HUES48 (cell line): ENCODE measurements at regions not wholly inside any gene's neighbourhood (a gene's known extent, or its start where the extent isn't known, plus 50 kb on each side); places are given as distances from the start of the nearest gene placed in this dataset.
"Not testable (repeated sequence)": the region's sequence is repeated elsewhere in the genome, so short reads cannot be mapped to it uniquely, and the experiment has no call there.

Experiments
- H3K27ac ChIP-seq: one replicate; pipeline ENCODE4 v1.7.0; 2013; ENCODE audit warnings: low read depth, low read length, inconsistent platforms
- H3K27me3 ChIP-seq: 2 replicates; pipeline ENCODE4 v1.6.1; 2013; ENCODE audit warnings: mild to moderate bottlenecking, low read length; ENCODE audit not compliant: control insufficient read depth, insufficient read depth
- H3K36me3 ChIP-seq: 2 replicates; pipeline ENCODE4 v1.6.1; 2013; ENCODE audit warnings: low read length; ENCODE audit not compliant: control insufficient read depth, insufficient read depth
- H3K4me1 ChIP-seq: 2 replicates; pipeline ENCODE4 v1.6.1; 2013; ENCODE audit warnings: mild to moderate bottlenecking, low read length; ENCODE audit not compliant: control insufficient read depth, insufficient read depth
- H3K4me3 ChIP-seq: 2 replicates; pipeline ENCODE4 v1.5.1; 2013; ENCODE audit warnings: mild to moderate bottlenecking, low read depth, low read length
- H3K9ac ChIP-seq: 2 replicates; pipeline ENCODE4 v1.6.1; 2013; ENCODE audit warnings: mild to moderate bottlenecking, low read depth, low read length, moderate library complexity
- H3K9me3 ChIP-seq: 2 replicates; pipeline ENCODE4 v1.6.1; 2013; ENCODE audit warnings: low read length; ENCODE audit not compliant: control insufficient read depth, insufficient read depth

DNA sequence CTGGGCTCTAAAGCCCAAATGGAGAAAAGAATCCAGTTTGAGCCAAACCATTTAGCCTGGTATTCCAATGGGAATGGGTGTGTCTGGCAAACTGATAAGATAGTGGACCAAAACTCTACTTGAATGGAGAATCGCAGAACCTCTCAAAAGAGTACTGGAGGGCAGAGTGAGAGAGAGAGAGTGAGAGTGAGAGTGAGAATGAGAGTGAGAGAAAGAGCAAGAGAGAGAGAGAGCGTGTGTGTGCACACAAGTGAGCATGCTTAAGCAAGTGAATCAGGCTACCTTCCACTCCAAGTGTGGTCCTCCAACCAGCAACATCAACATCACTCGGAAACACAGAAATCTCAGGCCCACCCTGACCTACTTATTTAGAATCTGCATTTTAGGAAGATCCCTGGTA is 58.8 kb downstream of the UQCRFS1 start:
- no peak overlapping the region for H3K27ac ChIP-seq
- no peaks in the 10 kb centered on the region for H3K27me3 ChIP-seq
- H3K36me3 ChIP-seq: no peaks in the 10 kb centered on the region
- no peak overlapping the region for H3K4me3 ChIP-seq
- 0 out of 2 replicates have a peak, but pooled peaks cover 2% of the 10 kb centered on the region for H3K9me3 ChIP-seq
- no peak overlapping the region for H3K9ac ChIP-seq
- H3K4me1 ChIP-seq: no peaks in the 10 kb centered on the region

- Histone ChIP-seq H3K36me3 (no peaks in the 10 kb centered on the region), H3K27ac (no peak overlapping the region), H3K4me3 (no peak overlapping the region), H3K9ac (no peak overlapping the region), H3K27me3 (no peaks in the 10 kb centered on the region; the same call in 1 of the 2 replicates), H3K9me3 (0 out of 2 replicates have a peak, but pooled peaks cover 2% of the 10 kb centered on the region), H3K4me1 (no peaks in the 10 kb centered on the region)
These were observed 67.2 kb downstream of the UQCRFS1 start for GRCh38 chr19:29145756-29146155.

DNA sequence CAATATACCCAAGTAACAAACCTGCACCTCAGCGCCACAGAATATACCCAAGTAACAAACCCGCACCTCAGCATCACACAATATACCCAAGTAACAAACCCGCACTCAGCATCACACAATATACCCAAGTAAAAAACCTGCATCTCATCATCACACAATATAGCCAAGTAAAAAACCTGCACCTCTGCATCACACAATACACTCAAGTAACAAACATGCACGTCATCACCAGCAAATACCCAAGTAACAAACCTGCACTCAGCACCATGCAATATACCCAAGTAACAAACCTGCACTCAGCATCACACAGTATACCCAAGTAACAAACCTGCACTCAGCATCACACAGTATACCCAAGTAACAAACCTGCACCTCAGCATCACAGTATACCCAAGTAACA is 69.8 kb downstream of the UQCRFS1 start:
- Histone ChIP-seq H3K9me3 (peaks cover 24% of the 10 kb centered on the region), H3K9ac (no peak overlapping the region), H3K27ac (no peak overlapping the region), H3K4me1 (no peaks in the 10 kb centered on the region), H3K4me3 (no peak overlapping the region), H3K27me3 (no peaks in the 10 kb centered on the region; the same call in 1 of the 2 replicates), H3K36me3 (no peaks in the 10 kb centered on the region)

GRCh38 chr19:29139227-29139626 is 73.7 kb downstream of the UQCRFS1 start:
- no peak overlapping the region for H3K4me3 ChIP-seq
- H3K4me1 ChIP-seq: no peaks in the 10 kb centered on the region
- H3K27me3 ChIP-seq: no peaks in the 10 kb centered on the region
- H3K9me3 ChIP-seq: peaks cover 24% of the 10 kb centered on the region
- H3K9ac ChIP-seq: no peak overlapping the region
- no peaks in the 10 kb centered on the region for H3K36me3 ChIP-seq
- H3K27ac ChIP-seq: no peak overlapping the region

- peaks cover 24% of the 10 kb centered on the region for H3K9me3 ChIP-seq
- not testable (repeated sequence) for H3K27me3 ChIP-seq, H3K4me1 ChIP-seq, H3K36me3 ChIP-seq, H3K9ac ChIP-seq, H3K4me3 ChIP-seq, H3K27ac ChIP-seq
These were observed 74.7 kb downstream of the UQCRFS1 start for GRCh38 chr19:29138206-29138605.

DNA sequence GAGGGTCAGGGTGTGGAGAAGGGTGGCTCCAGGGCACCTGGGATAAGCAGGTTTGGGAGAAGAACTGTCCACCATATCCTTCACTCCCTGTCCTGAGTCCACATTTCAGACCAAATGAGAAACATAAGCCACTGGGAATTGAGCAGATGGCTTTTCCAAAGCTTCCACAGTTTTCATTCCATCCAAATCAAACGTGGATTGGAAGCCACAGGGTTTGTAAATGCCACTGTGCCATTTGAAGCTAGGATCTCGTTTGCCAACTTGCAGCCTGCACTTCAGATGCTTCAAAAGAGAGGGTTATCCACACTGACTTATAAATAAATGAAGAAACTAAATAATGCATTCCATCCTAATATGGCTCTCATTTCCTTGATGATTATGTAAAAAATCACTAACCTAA is 81.5 kb downstream of the UQCRFS1 start:
- H3K9me3 ChIP-seq: peaks cover 28% of the 10 kb centered on the region
- no peaks in the 10 kb centered on the region for H3K4me1 ChIP-seq
- no peak overlapping the region for H3K4me3 ChIP-seq
- H3K9ac ChIP-seq: no peak overlapping the region
- no peaks in the 10 kb centered on the region for H3K36me3 ChIP-seq
- no peaks in the 10 kb centered on the region for H3K27me3 ChIP-seq
- no peak overlapping the region for H3K27ac ChIP-seq

GRCh38 chr19:29129148-29129547 is 83.8 kb downstream of the UQCRFS1 start:
- Histone ChIP-seq H3K9me3 (peaks cover 33% of the 10 kb centered on the region), H3K4me3 (no peak overlapping the region), H3K36me3 (no peaks in the 10 kb centered on the region), H3K27me3 (no peaks in the 10 kb centered on the region), H3K9ac (no peak overlapping the region), H3K4me1 (no peaks in the 10 kb centered on the region), H3K27ac (no peak overlapping the region)

DNA sequence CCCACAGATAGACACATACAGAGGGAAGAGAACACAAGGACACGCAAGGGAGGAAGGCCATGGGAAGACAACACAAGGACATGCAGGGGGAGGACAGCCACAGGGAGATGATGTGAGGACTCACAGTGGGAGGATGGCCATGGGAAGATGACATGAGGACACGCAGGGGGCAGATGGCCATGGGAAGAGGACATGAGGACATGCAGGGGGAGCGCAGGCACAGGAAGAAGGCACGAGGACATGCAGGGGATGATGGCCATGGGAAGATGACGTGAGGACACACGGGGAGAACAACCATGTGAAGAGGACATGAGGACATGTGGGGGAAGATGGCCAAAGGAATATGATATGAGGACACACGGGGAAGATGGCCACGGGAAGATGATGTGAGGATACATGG is 84.7 kb downstream of the UQCRFS1 start:
- Histone ChIP-seq H3K27me3 (no peaks in the 10 kb centered on the region), H3K9me3 (peaks cover 33% of the 10 kb centered on the region), H3K27ac (no peak overlapping the region), H3K4me1 (no peaks in the 10 kb centered on the region), H3K36me3 (no peaks in the 10 kb centered on the region), H3K9ac (no peak overlapping the region), H3K4me3 (no peak overlapping the region)

DNA sequence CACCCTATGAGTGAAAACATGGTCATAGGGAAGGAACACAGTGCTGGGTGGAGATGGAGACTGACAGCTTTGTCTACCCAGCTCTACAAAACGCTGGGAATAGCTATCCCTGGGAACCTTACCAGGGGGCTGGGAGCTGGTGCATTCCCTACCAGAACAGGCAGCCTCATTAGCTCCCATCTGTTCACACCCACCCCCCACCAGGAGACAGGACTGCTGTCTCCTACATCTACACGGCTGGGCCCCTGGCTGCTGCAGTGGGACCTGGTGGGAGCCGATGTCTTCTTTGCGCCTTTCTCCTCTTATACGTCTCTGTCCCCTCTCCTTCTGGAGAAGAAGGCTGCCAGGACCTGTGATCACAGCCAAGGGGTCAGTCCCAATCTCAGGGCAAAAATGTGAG is 90.8 kb downstream of the UQCRFS1 start:
- no peak overlapping the region for H3K27ac ChIP-seq
- no peak overlapping the region for H3K4me3 ChIP-seq
- 0 out of 2 replicates have a peak, but pooled peaks cover 9% of the 10 kb centered on the region for H3K9me3 ChIP-seq
- H3K36me3 ChIP-seq: no peaks in the 10 kb centered on the region
- no peak overlapping the region for H3K9ac ChIP-seq
- H3K27me3 ChIP-seq: no peaks in the 10 kb centered on the region
- H3K4me1 ChIP-seq: no peaks in the 10 kb centered on the region

DNA sequence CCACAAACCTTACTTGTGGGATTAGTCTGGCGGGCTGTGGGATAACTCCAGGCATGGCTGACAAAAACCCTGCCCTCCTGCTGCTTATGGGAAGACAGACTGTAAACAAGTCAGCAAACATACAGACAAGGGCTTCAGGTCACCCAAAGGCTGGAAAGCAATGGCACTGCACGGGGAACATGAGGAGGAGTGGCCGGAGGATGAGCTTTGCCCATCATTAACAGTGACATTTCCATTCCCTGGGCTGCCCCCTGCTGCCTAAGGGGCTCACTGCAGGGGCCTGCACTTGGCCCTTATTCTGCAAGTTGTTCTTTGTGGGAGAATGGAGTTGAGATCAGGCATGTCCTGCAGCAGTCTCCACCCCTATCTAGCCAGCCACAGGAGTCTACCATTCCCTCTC is 91.3 kb downstream of the UQCRFS1 start:
- no peak overlapping the region for H3K4me3 ChIP-seq
- 0 out of 2 replicates have a peak, but pooled peaks cover 8% of the 10 kb centered on the region for H3K9me3 ChIP-seq
- no peak overlapping the region for H3K27ac ChIP-seq
- H3K9ac ChIP-seq: no peak overlapping the region
- no peaks in the 10 kb centered on the region for H3K4me1 ChIP-seq
- H3K27me3 ChIP-seq: no peaks in the 10 kb centered on the region
- no peaks in the 10 kb centered on the region for H3K36me3 ChIP-seq

DNA sequence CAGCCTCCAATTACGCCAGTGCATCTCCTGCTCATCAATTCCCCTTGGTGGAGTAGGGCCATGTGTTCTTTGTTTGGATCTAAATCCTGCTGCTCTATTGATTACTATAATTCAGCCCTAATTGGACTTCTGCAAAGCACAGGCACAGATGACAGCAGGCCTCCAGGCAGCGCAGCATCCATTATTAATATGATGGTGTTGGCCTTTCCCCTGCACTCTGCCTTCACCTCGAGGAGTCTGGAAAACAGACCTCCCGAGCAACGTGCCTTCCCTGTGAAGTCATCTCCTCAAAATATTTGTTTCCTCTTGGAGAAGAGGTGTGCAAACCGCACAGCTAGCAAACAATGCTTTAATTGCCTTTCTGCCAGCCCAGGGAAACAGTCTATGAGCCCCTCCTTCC is 92.5 kb downstream of the UQCRFS1 start:
- Histone ChIP-seq H3K4me1 (no peaks in the 10 kb centered on the region), H3K27me3 (no peaks in the 10 kb centered on the region), H3K9ac (no peak overlapping the region), H3K4me3 (no peak overlapping the region), H3K36me3 (no peaks in the 10 kb centered on the region), H3K9me3 (0 out of 2 replicates have a peak, but pooled peaks cover 8% of the 10 kb centered on the region), H3K27ac (no peak overlapping the region)

GRCh38 chr19:29119590-29119989 is 93.4 kb downstream of the UQCRFS1 start:
- H3K9me3 ChIP-seq: 0 out of 2 replicates have a peak, but pooled peaks cover 7% of the 10 kb centered on the region
- no peaks in the 10 kb centered on the region for H3K36me3 ChIP-seq
- H3K4me3 ChIP-seq: no peak overlapping the region
- no peaks in the 10 kb centered on the region for H3K4me1 ChIP-seq
- H3K27ac ChIP-seq: no peak overlapping the region
- H3K9ac ChIP-seq: no peak overlapping the region
- no peaks in the 10 kb centered on the region for H3K27me3 ChIP-seq
